ENCODE measurements at regions not wholly inside any gene's neighbourhood (a gene's known extent, or its start where the extent isn't known, plus 50 kb on each side); places are given as distances from the start of the nearest gene placed in this dataset.

GRCh38 chr2:3040066-3040428 lies 337.6 kb downstream of the EIPR1 start:
- no peaks in the 10 kb centered on the region for H3K27me3 ChIP-seq
- H3K9me3 ChIP-seq, result no peaks in the 10 kb centered on the region
- no peaks in the 10 kb centered on the region for H3K36me3 ChIP-seq
- intact Hi-C loops (cut with DNase I), result no loop called here
- no peak overlapping the region for H3K27ac ChIP-seq
- no peak for TF ChIP-seq CTCF (IDR thresholded peaks at IDR 0.05)
- H3K4me1 ChIP-seq, result no peaks in the 10 kb centered on the region
- no peak for DNase-seq (ENCODE audit: low spot score in 2 of 2)
- H3K4me3 ChIP-seq, result no peak overlapping the region

- no peak for DNase-seq (ENCODE audit: low spot score in 2 of 2)
- intact Hi-C loops (cut with DNase I), result no loop called here
- Histone ChIP-seq H3K27me3 (no peaks in the 10 kb centered on the region), H3K9me3 (no peaks in the 10 kb centered on the region), H3K4me3 (no peak overlapping the region), H3K4me1 (no peaks in the 10 kb centered on the region), H3K27ac (no peak overlapping the region), H3K36me3 (no peaks in the 10 kb centered on the region)
- no peak for TF ChIP-seq CTCF (IDR thresholded peaks at IDR 0.05)
Observed at GRCh38 chr2:3039188-3040065, 338.2 kb downstream of the EIPR1 start.

GRCh38 chr2:3038636-3039035 lies 339.0 kb downstream of the EIPR1 start:
- no peak for TF ChIP-seq CTCF (IDR thresholded peaks at IDR 0.05)
- H3K4me3 ChIP-seq, result no peak overlapping the region
- no peaks in the 10 kb centered on the region for H3K27me3 ChIP-seq
- no peaks in the 10 kb centered on the region for H3K9me3 ChIP-seq
- H3K27ac ChIP-seq, result no peak overlapping the region
- no peaks in the 10 kb centered on the region for H3K4me1 ChIP-seq
- no peaks in the 10 kb centered on the region for H3K36me3 ChIP-seq
- intact Hi-C loops (cut with DNase I), result no loop called here
- DNase-seq (ENCODE audit: low spot score in 2 of 2), result no peak

DNA sequence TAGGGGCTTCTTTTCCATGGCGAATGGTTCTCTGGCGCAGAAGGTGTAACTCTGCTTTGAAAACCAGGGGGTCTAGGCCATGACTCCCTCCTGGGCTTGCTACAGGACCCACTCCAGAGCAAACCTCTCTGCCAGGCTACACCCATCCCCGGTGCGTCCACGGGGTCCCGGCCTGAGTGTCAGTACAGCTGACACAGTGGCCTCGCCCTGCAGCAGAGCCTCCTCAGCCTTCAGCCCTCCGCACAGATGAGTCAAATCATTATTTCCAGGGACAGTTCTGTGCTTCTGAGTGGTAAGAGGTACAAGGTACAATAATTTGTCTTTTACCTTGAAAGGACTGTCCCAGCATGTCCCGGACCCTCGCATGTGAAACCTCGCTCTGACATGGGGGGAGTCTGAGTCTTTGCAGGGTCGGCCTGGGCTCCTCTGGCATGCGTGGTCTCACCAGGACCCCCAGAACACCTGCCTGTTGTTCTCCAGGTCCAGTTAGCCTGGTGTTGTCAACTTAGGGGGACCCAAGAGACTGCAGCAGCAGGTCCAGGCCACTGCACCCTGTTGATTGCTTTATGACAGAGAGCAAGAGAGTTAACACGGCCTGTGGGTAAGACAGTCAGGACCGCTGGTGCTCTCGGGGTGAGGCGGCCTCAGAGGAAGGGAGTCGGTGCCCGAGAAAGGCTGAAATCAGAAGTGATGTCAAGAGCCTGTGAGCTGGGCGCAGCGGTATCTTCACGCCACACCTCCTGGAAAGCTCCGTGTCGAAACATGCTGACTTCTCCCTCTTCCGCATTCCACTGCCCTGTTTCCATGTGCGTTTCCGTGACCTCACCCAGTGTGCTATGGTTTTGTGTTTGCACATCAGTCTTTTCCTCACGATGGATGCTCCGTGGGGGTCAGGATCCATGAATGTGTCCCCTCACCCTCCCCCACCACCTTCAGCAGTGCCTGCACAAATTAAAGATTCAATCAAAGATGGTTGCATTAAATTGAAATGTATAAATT lies 340.1 kb downstream of the EIPR1 start:
- TF ChIP-seq CTCF (IDR thresholded peaks at IDR 0.05), result no peak
- no peaks in the 10 kb centered on the region for H3K27me3 ChIP-seq
- H3K36me3 ChIP-seq, result no peaks in the 10 kb centered on the region
- intact Hi-C loops (cut with DNase I), result no loop called here
- no peaks in the 10 kb centered on the region for H3K4me1 ChIP-seq
- H3K4me3 ChIP-seq, result no peak overlapping the region
- no peak for DNase-seq (ENCODE audit: low spot score in 2 of 2)
- no peak overlapping the region for H3K27ac ChIP-seq
- H3K9me3 ChIP-seq, result no peaks in the 10 kb centered on the region

DNA sequence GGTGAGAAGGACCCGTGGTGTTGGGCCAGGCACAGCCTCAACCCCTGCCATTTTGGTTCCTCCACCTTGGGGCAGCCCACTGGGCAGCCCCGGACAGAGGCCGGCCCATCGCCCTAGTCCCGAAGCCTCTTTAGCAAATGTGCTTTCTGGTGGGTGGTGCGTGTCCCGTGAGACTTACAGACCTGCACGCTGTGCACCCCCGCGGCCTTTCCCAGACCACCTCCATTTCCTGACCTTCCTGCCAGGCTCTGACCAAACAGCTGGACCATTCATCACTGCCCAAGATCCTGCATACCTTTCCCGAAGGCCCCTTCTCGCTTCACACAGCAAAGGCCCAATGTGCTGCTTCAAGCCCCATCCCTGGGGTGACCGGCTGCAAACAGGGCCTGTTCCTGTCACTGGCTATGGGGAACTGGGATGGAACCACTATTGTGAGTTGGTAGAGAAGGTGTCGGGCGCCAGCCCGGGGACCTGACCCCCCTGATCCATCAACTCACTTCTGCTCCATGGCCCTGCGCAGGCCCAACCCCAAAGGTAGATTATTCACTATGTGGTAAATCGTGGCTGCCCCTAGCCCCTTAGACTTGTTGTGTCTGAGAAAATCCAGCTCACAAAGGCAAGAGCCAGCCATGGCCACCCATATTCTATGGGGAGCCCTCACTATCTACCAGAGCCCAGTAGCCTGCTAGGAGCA lies 341.0 kb downstream of the EIPR1 start:
- Histone ChIP-seq H3K4me1 (no peaks in the 10 kb centered on the region), H3K4me3 (no peak overlapping the region), H3K27ac (no peak overlapping the region), H3K27me3 (no peaks in the 10 kb centered on the region), H3K9me3 (no peaks in the 10 kb centered on the region), H3K36me3 (no peaks in the 10 kb centered on the region)
- no peak for TF ChIP-seq CTCF (IDR thresholded peaks at IDR 0.05)
- no peak for DNase-seq (ENCODE audit: low spot score in 2 of 2)
- intact Hi-C loops (cut with DNase I), result no loop called here
